Neural progenitor cell (in vitro differentiated cells): ENCODE measurements at regions not wholly inside any gene's neighbourhood (a gene's known extent, or its start where the extent isn't known, plus 50 kb on each side); places are given as distances from the start of the nearest gene placed in this dataset.

Experiments used
- EZH2 ChIP-seq: fragments of 200-600 bp; sonication (generic); IDR thresholded peaks from 2 replicates; pipeline ENCODE4 v1.6.1; 2017; ENCODE audit warnings: antibody characterized with exemption, mild to moderate bottlenecking, moderate library complexity
- EZH2phosphoT487 ChIP-seq: fragments of 200-600 bp; sonication (generic); IDR thresholded peaks from 2 replicates; pipeline ENCODE4 v1.6.1; 2017; ENCODE audit warnings: antibody characterized with exemption
- TF ChIP-seq, protein P1 (sequence below): fragments of 200-600 bp; sonication (generic); IDR thresholded peaks from 2 replicates; pipeline ENCODE4 v1.5.1; 2017; ENCODE audit warnings: antibody characterized with exemption, mild to moderate bottlenecking

DNA sequence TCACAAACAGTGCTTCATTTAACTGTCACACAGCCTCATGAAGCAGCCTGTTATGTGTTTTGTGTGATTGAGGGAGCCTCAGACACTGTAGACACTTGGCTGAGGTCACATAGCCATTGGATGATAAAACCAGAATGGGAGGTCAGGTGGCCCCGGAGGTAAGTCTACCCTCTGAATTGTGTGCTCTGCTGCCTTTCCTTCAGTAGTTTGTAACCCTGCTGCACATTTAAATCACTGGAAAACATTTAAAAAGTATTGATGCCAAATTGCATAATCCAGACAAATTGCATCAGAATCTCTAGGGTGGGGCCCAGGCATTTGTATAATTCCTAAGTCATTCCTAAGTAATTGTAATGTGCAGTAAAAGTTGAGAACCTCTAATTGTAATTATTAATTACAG lies 85.2 kb upstream of the ECI2 start:
- TF ChIP-seq, protein P1, sequence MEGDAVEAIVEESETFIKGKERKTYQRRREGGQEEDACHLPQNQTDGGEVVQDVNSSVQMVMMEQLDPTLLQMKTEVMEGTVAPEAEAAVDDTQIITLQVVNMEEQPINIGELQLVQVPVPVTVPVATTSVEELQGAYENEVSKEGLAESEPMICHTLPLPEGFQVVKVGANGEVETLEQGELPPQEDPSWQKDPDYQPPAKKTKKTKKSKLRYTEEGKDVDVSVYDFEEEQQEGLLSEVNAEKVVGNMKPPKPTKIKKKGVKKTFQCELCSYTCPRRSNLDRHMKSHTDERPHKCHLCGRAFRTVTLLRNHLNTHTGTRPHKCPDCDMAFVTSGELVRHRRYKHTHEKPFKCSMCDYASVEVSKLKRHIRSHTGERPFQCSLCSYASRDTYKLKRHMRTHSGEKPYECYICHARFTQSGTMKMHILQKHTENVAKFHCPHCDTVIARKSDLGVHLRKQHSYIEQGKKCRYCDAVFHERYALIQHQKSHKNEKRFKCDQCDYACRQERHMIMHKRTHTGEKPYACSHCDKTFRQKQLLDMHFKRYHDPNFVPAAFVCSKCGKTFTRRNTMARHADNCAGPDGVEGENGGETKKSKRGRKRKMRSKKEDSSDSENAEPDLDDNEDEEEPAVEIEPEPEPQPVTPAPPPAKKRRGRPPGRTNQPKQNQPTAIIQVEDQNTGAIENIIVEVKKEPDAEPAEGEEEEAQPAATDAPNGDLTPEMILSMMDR, result no peak
- TF ChIP-seq EZH2 (no peak), EZH2phosphoT487 (no peak)
